Activated gamma-delta T cell treated with Interleukin-2 at 50 U/mL for 16 hours (primary cell): ENCODE measurements at regions not wholly inside any gene's neighbourhood (a gene's known extent, or its start where the extent isn't known, plus 50 kb on each side); places are given as distances from the start of the nearest gene placed in this dataset.
A peak's percentile ranks its signal among the peaks of the same experiment; 100 is the strongest.

Source experiments
- DNase-seq: peaks from one replicate; pipeline ENCODE4 v3.0.0-alpha.2; 2020

DNA sequence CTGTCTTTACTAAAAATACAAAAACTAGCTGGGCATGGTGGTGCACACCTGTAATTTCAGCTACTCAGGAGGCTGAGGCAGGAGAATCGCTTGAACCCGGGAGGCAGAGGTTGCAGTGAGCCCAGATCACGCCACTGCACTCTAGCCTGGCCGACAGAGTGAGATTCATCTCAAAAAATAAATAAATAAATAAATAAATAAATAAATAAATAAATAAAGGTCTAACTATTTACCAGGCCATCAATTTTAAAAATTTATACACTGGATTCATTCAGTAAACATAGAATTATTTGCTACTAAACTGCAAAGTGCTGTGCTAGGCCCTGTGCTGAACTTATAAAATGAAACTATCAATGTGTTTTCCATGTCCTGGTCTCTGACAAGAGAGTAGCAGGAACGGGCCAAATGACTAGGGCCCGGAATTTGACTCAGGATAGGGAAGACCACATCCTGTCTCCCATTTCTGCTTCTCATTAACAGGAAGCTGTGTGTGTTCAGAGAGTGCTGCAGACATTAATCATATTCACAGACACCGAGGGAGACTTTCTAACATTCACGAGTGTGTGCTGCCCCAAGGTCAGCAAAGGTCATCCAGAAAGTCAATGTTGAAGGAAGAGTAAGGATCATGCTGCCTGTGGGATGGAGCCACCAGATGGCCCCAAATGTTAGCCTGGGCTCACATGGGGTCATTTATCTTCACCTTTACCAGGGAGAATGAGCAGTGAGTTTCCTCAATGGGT lies 95.8 kb downstream of the SPP2 start:
- DNase-seq, result no peak

GRCh38 chr2:234145511-234145910 lies 95.0 kb downstream of the SPP2 start:
- DNase-seq, result no peak

- DNase-seq, result no peak
These were observed 94.6 kb downstream of the SPP2 start for GRCh38 chr2:234145057-234145456.

DNA sequence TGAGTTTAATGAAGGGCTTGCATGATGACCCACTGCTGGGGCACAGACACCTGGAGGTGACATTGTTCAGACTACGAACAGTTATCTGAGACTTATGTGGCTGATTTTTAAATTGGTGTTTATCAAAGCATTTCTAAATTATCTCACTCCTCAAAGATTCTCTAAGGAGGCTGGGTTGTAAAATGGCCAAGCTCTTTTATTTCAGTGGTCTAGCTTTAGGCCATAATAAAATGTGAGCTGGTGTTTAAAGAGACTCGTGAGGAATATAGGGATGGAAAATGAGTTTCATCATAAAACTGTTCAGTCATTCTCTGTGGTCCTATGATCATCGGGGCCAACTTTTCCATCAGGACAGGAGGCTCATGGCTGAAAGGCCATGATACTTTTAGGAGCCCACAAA lies 93.4 kb downstream of the SPP2 start:
- no peak for DNase-seq

DNA sequence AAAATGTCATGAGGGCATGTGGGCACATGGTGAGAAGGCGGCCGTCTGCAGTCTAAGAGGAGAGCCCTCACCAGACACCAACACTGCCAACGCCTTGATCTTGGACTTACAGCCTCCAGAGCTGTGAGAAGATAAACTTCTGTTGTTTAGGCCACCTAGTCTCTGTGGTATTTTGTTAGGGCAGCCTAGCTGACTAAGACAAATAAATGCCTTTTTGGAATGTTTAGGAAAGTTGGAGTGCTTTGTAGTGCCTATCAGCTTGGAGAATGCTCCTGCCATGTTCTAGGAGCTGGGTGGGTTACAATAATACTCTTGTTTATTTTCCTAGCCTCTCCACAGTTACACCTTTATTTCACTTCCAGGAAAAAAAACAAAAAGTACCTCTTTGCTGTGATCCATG lies 92.0 kb downstream of the SPP2 start:
- DNase-seq, result no peak

DNA sequence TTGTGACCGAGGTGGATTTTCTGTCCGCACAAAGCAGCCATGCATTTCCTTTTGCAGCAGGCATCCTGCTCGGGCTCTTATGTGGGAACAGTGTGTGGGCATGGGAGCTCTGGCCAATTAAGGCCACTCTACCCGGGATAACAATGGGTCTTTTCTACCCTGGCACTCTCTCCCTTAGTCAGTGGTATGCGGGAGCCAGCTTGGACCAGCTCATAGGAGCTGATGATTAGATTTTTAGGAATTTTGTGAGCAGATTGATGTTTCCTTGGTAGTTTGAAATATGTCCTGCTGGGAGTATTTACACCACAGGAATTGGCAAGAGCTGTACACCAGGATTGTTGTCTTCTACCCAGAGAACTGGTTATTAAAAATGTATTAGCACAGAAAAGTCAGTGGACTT lies 89.3 kb downstream of the SPP2 start:
- DNase-seq, result no peak

- no peak for DNase-seq
These were observed 88.3 kb downstream of the SPP2 start for GRCh38 chr2:234138836-234139235.

DNA sequence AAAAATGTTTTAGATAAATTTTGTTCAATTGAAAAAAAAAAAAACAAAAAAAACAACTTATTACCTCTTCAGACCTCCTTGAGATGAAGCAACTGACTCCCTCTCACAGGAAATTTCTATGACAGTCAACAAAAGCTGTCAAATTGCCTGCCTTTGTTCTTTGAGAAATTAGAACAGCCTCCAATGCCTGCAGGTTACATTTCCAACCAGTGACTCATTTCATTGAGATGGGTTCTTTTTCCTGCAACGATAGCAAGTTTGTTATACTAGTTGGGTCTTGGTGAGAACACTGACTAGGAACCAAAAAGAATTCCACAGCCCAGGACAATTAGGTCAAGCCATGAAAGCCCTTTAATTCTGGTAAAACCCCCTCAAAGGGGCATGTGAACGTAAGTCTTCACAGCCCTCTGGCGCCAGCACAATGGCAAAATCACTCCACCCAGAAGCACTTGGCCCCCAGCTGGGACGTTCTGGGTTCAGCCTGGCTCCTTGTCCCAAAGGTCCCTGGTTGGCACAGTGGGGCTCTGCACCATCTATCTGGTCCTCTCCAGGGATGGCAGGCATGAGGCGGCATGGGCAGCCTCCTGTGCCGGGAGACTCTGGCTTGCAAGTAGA lies 87.0 kb downstream of the SPP2 start:
- DNase-seq, result peak; percentile 19

DNA sequence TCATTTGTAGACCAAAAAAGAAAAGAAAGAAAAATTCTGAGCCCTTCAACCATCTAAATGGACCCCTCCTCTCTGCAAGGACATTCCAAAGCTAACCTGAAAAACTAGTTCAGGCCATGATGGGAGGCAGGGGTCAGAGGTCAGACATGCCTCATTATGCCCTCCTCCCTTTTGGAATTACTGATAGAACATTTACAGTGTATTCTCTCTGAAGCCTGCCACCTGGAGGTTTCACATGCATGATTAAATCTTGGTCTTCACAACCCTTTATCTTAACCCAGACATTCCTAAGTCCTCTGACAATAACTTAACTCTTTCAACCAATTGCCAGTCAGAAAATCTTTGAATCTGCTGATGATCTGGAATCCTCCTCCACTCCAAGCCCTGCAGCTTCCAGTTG lies 86.0 kb downstream of the SPP2 start:
- no peak for DNase-seq

DNA sequence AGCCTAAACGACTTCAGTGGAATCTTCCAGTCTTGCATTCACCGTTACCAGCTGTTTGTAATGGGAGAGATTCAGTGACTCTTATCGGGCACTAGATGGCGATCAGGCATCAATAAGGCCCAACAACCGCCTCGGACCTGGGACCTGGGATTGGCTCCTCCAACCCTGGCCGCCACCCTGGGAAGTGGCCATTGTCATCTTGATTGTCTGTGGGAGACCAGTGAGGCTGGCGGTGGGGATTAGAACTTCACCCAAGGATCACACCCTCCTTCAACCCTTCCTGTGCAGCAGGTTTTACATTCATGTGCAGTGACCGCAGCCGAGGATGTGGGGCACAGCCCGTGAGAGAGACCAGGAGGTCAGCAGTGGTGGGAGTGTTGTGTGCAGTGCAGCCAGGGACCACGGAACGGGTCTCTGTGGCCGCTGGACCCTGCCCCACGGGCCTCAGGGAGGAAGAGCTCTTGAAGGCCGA lies 85.3 kb downstream of the SPP2 start:
- DNase-seq, result peak; percentile 33

- DNase-seq, result no peak
These were observed 84.0 kb downstream of the SPP2 start for GRCh38 chr2:234134496-234134895.

DNA sequence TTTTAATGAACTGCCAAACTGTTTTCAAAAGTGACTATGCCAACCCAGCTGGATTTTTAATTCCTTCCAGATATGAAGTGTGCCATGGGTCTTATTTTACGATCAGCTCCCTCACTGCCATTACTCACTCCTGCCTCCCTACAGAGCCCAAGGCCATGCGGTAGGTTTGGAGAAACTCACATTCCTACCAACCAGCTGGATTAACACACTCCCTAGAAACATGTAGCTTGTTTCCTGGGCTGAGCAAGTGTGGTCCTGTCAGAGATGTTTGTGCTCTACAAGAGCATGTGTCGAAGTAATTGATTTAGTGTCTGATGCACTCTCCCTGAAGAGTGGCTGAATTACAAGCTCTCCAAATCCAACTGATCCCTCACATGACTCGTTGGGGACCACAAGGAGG lies 82.5 kb downstream of the SPP2 start:
- DNase-seq, result no peak

DNA sequence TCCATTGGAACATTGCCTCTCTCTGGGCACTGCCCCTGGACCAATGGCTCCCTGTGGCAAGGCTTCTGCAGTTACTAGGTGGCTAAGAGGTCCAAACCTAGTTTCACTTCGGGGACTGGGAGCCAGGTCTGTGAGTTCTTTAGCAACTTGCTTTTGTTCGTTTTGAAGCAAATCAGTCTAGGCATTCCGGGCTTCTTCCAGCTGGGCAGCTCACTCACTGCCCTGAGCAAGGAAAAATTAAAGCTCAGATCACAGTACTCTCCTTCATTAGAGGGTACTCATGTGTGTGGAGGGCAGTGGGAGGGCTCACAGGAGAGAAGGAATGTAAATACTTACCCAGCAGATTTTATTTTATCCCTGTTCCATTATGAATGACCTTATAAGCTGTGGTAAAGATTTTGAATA lies 80.3 kb downstream of the SPP2 start:
- DNase-seq, result no peak

DNA sequence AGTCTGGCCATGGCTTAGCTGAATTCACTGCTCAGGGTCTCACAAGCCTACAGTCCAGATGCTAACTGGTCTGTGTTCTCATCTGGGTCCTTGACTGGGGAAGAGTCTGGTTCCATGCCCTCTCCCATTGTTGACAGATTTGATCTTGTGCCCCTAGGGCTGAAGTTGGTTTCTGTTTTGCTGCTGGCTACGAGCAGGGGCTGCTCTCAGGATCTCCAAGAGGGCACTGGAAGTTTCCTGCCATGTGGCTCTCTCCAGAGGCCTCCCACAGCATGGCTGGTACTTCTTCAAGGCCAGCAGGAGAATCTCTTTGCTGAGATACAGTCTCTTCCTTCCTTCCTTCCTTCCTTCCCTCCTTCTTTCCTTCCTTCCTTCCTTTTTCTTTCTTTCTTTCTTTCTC lies 78.1 kb downstream of the SPP2 start:
- no peak for DNase-seq
